ENCODE measurements at regions not wholly inside any gene's neighbourhood (a gene's known extent, or its start where the extent isn't known, plus 50 kb on each side); places are given as distances from the start of the nearest gene placed in this dataset.
"Not testable (repeated sequence)": the region's sequence is repeated elsewhere in the genome, so short reads cannot be mapped to it uniquely, and the experiment has no call there.

DNA sequence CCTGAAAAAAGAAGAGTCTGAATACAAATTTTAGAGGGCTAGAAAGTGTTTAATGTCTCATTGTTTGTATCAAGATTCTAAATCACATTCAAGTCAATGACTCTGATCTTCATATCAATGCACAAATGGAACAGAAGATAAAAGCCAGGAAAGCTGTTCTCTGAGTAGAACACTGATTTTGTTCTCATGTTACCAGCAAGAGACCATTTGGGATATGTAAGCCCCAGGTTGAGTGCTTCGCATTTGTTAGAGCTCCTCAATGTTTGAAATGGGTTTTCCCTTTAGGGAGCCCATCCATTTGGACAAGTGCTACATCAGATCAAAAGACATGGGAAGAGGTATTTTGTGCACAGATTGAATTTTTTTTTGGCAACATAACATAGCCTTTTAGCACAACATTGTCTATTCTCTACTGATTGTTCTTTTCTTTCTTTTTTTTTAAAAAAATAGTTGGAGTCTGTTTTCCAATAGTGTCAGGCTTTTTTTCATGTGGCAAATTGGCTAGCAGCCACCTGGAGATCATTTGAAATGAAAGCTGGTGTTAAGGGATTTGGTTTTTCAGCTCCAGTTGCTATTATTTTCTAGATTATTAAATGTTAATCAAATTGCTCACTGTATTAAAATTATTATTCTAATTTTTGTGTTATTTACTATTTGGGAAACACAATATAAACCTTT, 74.5 kb upstream of the ZPLD1 start:
- H3K27ac ChIP-seq = no peak overlapping the region
- H3K36me3 ChIP-seq = no peaks in the 10 kb centered on the region
- no peaks in the 10 kb centered on the region for H3K9me3 ChIP-seq (ENCODE audit: low read depth)
- TF ChIP-seq, protein P1, sequence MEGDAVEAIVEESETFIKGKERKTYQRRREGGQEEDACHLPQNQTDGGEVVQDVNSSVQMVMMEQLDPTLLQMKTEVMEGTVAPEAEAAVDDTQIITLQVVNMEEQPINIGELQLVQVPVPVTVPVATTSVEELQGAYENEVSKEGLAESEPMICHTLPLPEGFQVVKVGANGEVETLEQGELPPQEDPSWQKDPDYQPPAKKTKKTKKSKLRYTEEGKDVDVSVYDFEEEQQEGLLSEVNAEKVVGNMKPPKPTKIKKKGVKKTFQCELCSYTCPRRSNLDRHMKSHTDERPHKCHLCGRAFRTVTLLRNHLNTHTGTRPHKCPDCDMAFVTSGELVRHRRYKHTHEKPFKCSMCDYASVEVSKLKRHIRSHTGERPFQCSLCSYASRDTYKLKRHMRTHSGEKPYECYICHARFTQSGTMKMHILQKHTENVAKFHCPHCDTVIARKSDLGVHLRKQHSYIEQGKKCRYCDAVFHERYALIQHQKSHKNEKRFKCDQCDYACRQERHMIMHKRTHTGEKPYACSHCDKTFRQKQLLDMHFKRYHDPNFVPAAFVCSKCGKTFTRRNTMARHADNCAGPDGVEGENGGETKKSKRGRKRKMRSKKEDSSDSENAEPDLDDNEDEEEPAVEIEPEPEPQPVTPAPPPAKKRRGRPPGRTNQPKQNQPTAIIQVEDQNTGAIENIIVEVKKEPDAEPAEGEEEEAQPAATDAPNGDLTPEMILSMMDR (IDR thresholded peaks at IDR 0.05; ENCODE audit: low read depth, low read length) = no peak
- no peaks in the 10 kb centered on the region for H3K4me1 ChIP-seq (ENCODE audit: low read depth)
- no peak overlapping the region for H3K4me3 ChIP-seq
- H3K27me3 ChIP-seq = no peaks in the 10 kb centered on the region
- DNase-seq (ENCODE audit: low read depth in 1 of 2, low spot score in 1 of 2) = no peak

DNA sequence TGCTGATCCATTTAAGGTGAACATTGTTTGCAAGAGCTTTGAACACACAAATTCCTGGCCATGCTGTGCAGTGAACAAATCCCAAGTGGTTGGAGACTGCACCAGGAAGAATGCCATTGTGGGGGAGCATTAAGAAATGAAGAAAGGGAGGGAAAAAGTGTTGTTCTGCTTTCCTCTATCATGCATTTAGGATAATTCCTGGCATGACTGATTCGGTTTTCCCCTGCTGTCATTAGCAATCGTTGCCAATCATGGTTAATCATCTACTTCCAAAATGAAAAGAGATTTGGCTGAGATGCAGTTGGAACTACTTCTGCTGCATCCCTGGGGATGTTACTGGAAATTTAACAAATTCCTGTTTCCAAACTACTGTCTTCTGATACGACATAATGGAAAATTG, 73.7 kb upstream of the ZPLD1 start:
- H3K4me3 ChIP-seq = no peak overlapping the region
- H3K27me3 ChIP-seq = no peaks in the 10 kb centered on the region
- H3K36me3 ChIP-seq = no peaks in the 10 kb centered on the region
- no peak overlapping the region for H3K27ac ChIP-seq
- no peak for DNase-seq (ENCODE audit: low read depth in 1 of 2, low spot score in 1 of 2)
- H3K4me1 ChIP-seq (ENCODE audit: low read depth) = no peaks in the 10 kb centered on the region
- TF ChIP-seq, protein P1 (IDR thresholded peaks at IDR 0.05; ENCODE audit: low read depth, low read length) = no peak
- H3K9me3 ChIP-seq (ENCODE audit: low read depth) = no peaks in the 10 kb centered on the region

DNA sequence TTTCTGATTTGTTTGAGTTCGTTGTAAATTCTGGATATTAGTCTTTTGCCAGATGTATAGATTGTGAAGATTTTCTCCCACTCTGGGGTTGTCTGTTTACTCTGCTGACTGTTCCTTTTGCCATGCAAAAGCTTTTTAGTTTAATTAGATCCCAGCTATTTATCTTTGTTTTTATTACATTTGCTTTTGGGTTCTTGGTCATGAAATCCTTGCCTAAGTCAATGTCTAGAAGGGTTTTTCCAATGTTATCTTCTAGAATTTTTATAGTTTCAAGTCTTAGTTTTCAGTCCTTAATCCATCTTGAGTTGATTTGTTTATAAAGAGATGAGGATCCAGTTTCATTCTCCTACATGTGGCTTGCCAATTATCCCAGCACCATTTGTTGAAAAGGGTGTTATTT, 68.7 kb upstream of the ZPLD1 start:
- not testable (repeated sequence) for H3K36me3 ChIP-seq; H3K4me3 ChIP-seq; H3K27ac ChIP-seq; H3K4me1 ChIP-seq (ENCODE audit: low read depth); H3K9me3 ChIP-seq (ENCODE audit: low read depth); H3K27me3 ChIP-seq; DNase-seq (ENCODE audit: low read depth in 1 of 2, low spot score in 1 of 2)

DNA sequence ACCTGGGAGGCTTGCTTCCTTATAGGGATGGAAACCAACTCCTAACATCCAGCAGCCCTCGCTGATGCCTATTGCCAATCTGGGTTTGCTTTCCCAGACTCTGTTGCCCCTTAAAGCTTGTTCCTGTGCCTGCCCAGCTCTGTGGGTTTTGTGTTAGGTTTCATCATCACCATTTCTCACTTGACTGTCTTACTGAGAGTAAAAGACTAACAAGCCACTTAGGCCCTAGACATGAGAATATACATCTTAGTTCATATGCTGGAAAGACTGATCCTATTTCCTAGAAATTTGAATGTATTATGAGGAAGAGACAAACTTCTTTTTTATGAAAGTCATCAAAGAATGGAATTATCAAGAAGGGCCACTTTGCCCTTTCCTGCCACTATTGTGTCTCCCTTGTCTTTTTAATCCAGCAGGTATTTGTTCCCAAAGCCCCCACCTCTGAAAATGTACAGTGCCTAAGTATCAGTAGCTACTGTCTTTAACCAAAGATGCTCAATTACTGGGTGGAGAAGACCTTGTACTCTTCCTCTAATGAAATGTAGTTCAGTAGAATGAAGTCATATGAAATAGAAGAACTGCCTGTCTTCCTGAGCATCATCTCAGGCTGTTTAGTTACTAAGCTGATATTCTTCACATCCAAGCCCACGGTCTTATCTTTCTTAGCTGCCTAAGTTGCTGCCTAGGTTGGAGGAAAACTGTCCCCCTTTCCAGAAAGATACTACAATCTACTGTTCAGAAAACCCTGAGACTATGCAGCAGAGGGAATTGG, 59.8 kb upstream of the ZPLD1 start:
- Histone ChIP-seq H3K27me3 (no peaks in the 10 kb centered on the region), H3K9me3 (ENCODE audit: low read depth) (no peaks in the 10 kb centered on the region), H3K4me3 (no peak overlapping the region), H3K4me1 (ENCODE audit: low read depth) (no peaks in the 10 kb centered on the region), H3K27ac (no peak overlapping the region), H3K36me3 (no peaks in the 10 kb centered on the region)
- TF ChIP-seq, protein P1 (IDR thresholded peaks at IDR 0.05; ENCODE audit: low read depth, low read length) = no peak
- DNase-seq (ENCODE audit: low read depth in 1 of 2, low spot score in 1 of 2) = no peak

DNA sequence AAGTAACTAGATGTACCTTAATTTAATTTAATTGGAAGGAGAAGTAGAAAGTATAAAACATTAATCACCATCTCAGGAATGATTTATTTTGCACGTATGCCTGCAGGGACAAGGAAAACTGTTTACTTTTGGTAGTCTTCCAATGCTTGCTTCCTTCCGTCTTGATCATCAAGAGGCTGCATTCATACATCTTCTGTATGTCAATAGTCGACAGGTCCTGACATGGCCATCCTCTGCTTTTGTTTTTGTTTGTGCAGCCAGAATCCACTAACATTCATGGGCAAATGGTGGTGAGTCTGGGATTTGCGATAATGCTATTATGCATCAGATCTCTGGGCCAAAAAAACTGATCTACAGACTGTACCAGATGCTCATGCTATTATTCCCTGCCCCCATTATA, 56.6 kb upstream of the ZPLD1 start:
- TF ChIP-seq, protein P1 (IDR thresholded peaks at IDR 0.05; ENCODE audit: low read depth, low read length) = no peak
- H3K27me3 ChIP-seq = no peaks in the 10 kb centered on the region
- H3K27ac ChIP-seq = no peak overlapping the region
- H3K36me3 ChIP-seq = no peaks in the 10 kb centered on the region
- H3K9me3 ChIP-seq (ENCODE audit: low read depth) = no peaks in the 10 kb centered on the region
- H3K4me3 ChIP-seq = no peak overlapping the region
- H3K4me1 ChIP-seq (ENCODE audit: low read depth) = no peaks in the 10 kb centered on the region
- DNase-seq (ENCODE audit: low read depth in 1 of 2, low spot score in 1 of 2) = no peak

DNA sequence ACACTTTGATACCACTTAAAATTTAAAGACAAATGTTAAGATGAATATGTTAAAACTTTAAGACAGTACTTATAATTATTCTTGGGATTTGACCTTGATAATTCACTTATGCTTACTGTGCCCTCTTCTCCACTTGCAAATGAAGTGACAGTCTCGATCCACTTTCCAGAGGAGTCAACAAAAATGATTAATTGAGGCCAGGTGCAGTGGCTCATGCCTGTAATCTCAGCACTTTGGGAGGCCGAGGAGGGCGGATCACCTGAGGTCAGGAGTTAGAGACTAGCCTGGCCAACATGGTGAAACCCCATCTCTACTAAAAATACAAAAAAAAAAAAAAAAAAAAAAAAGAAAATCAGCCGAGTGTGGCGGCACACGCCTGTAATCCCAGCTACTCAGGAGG, 52.6 kb upstream of the ZPLD1 start:
- H3K27me3 ChIP-seq; H3K36me3 ChIP-seq; H3K9me3 ChIP-seq (ENCODE audit: low read depth); H3K27ac ChIP-seq; DNase-seq (ENCODE audit: low read depth in 1 of 2, low spot score in 1 of 2); H3K4me3 ChIP-seq; H3K4me1 ChIP-seq (ENCODE audit: low read depth): not testable (repeated sequence)

Measured in cardiac muscle cell (in vitro differentiated cells and primary cell).